ENCODE measurements at regions not wholly inside any gene's neighbourhood (a gene's known extent, or its start where the extent isn't known, plus 50 kb on each side); places are given as distances from the start of the nearest gene placed in this dataset.

DNA sequence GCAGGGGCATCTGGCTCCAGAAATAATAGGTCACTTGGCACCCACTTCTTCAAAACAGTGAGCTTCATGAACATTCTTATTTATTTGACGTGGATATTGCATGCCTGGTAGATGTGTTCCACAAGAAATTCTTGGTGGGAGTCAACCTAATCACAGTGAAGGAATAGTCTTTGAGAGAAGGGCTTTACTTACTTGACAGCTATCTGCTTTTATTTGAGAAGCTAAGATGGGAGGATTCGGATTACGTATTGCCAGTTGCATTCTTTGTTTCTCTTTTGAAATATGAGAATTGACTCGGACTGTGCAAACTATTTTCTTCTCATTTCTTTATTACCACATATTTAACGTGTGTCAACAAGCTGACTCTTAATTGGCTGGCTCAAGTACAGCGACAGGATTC, 117.2 kb downstream of the FASLG start:
- Histone ChIP-seq H3K27ac (replicated peaks; ENCODE audit: low read length) (no peak overlapping the region), H2BK12ac (ENCODE audit: low read length) (no peak overlapping the region), H3K4ac (ENCODE audit: low read length) (no peak overlapping the region), H2AFZ (ENCODE audit: low read length) (no peak overlapping the region), H3K9me3 (replicated peaks in 1 of 2; ENCODE audit: control insufficient read depth in 2 of 2, insufficient read depth in 1 of 2, low read depth in 1 of 2, low read length in 2 of 2) (no peaks in the 10 kb centered on the region), H3K79me1 (ENCODE audit: low read depth, low read length) (no peaks in the 10 kb centered on the region), H3K14ac (ENCODE audit: low read length) (no peak overlapping the region), H2AK5ac (ENCODE audit: low read depth, low read length) (no peak overlapping the region), H4K8ac (ENCODE audit: low read depth, low read length) (no peak overlapping the region), H3K27me3 (ENCODE audit: control insufficient read depth in 3 of 3, insufficient read depth in 3 of 3, low read depth in 1 of 3, low read length in 3 of 3) (no peaks in the 10 kb centered on the region), H3K4me2 (ENCODE audit: insufficient read depth, low read length, poor library complexity, severe bottlenecking) (no peak overlapping the region), H4K91ac (ENCODE audit: low read depth, low read length, poor library complexity) (no peak overlapping the region), H3K18ac (ENCODE audit: low read length) (no peak overlapping the region), H3K9ac (ENCODE audit: low read depth, low read length, poor library complexity) (no peak overlapping the region), H3K4me1 (ENCODE audit: control insufficient read depth in 2 of 2, insufficient read depth in 1 of 2, low read depth in 1 of 2, low read length in 2 of 2) (peaks cover 0 to 3% of the 10 kb centered on the region in 2 donors), H2BK15ac (ENCODE audit: low read length) (no peak overlapping the region), H2BK5ac (ENCODE audit: low read length) (no peak overlapping the region), H3K23ac (ENCODE audit: low read depth, low read length, poor library complexity) (no peak overlapping the region), H3K4me3 (ENCODE audit: low read length in 2 of 2) (no peak overlapping the region), H2BK120ac (ENCODE audit: low read depth, low read length) (no peak overlapping the region), H3K36me3 (replicated peaks in 1 of 2; ENCODE audit: control insufficient read depth in 2 of 2, insufficient read depth in 2 of 2, low read length in 2 of 2) (no peaks in the 10 kb centered on the region)
- DNase-seq (ENCODE audit: low spot score): no peak
- no CpG with 5 or more reads among the region's 6 CpGs for WGBS, 2 donors (ENCODE audit: extremely low coverage in 2 of 2, insufficient read length in 2 of 2, insufficient replicate concordance in 1 of 2)

DNA sequence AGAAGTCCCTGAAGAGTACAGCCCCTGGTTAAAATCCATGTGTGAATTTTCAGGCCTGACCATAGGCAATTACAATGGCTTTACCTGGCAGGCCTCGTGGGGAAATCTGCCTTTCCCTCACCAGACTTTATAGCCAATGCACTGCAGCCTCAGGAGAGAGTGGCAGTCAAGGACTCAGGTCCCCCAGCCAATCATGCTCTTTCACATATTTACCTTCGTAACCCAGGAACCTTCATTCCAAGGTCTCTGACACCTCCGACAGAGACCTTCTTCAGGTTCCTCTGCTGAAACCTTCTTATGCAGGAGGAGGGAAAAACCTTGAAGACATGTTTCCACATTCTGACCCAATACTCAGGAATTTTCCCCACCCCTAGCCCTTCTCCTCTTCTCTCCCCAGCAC, 118.9 kb downstream of the FASLG start:
- H2BK5ac ChIP-seq (ENCODE audit: low read length): no peak overlapping the region
- H2BK12ac ChIP-seq (ENCODE audit: low read length): no peak overlapping the region
- H2AFZ ChIP-seq (ENCODE audit: low read length): no peak overlapping the region
- H3K9ac ChIP-seq (ENCODE audit: low read depth, low read length, poor library complexity): no peak overlapping the region
- H4K8ac ChIP-seq (ENCODE audit: low read depth, low read length): no peak overlapping the region
- no peaks in the 10 kb centered on the region for H3K9me3 ChIP-seq (replicated peaks in 1 of 2; ENCODE audit: control insufficient read depth in 2 of 2, insufficient read depth in 1 of 2, low read depth in 1 of 2, low read length in 2 of 2)
- no peak overlapping the region for H3K18ac ChIP-seq (ENCODE audit: low read length)
- WGBS, 2 donors (ENCODE audit: extremely low coverage in 2 of 2, insufficient read length in 2 of 2, insufficient replicate concordance in 1 of 2): no CpG with 5 or more reads among the region's 3 CpGs
- no peak overlapping the region for H3K23ac ChIP-seq (ENCODE audit: low read depth, low read length, poor library complexity)
- H3K36me3 ChIP-seq (replicated peaks in 1 of 2; ENCODE audit: control insufficient read depth in 2 of 2, insufficient read depth in 2 of 2, low read length in 2 of 2): no peaks in the 10 kb centered on the region
- no peak overlapping the region for H3K27ac ChIP-seq (replicated peaks; ENCODE audit: low read length)
- DNase-seq (ENCODE audit: low spot score): no peak
- no peak overlapping the region for H3K4ac ChIP-seq (ENCODE audit: low read length)
- no peak overlapping the region for H2AK5ac ChIP-seq (ENCODE audit: low read depth, low read length)
- no peak overlapping the region for H2BK120ac ChIP-seq (ENCODE audit: low read depth, low read length)
- no peak overlapping the region for H3K4me2 ChIP-seq (ENCODE audit: insufficient read depth, low read length, poor library complexity, severe bottlenecking)
- no peak overlapping the region for H3K14ac ChIP-seq (ENCODE audit: low read length)
- H3K27me3 ChIP-seq (ENCODE audit: control insufficient read depth in 3 of 3, insufficient read depth in 3 of 3, low read depth in 1 of 3, low read length in 3 of 3): no peaks in the 10 kb centered on the region
- no peak overlapping the region for H2BK15ac ChIP-seq (ENCODE audit: low read length)
- H3K79me1 ChIP-seq (ENCODE audit: low read depth, low read length): no peaks in the 10 kb centered on the region
- no peak overlapping the region for H3K4me3 ChIP-seq (ENCODE audit: low read length in 2 of 2)
- no peak overlapping the region for H4K91ac ChIP-seq (ENCODE audit: low read depth, low read length, poor library complexity)
- peaks cover 0 to 3% of the 10 kb centered on the region in 2 donors for H3K4me1 ChIP-seq (ENCODE audit: control insufficient read depth in 2 of 2, insufficient read depth in 1 of 2, low read depth in 1 of 2, low read length in 2 of 2)

- Histone ChIP-seq H3K4me1 (ENCODE audit: control insufficient read depth in 2 of 2, insufficient read depth in 1 of 2, low read depth in 1 of 2, low read length in 2 of 2) (peaks cover 0 to 3% of the 10 kb centered on the region in 2 donors), H3K36me3 (replicated peaks in 1 of 2; ENCODE audit: control insufficient read depth in 2 of 2, insufficient read depth in 2 of 2, low read length in 2 of 2) (no peaks in the 10 kb centered on the region), H3K9me3 (replicated peaks in 1 of 2; ENCODE audit: control insufficient read depth in 2 of 2, insufficient read depth in 1 of 2, low read depth in 1 of 2, low read length in 2 of 2) (no peaks in the 10 kb centered on the region), H3K4me3 (ENCODE audit: low read length in 2 of 2) (no peak overlapping the region), H4K8ac (ENCODE audit: low read depth, low read length) (no peak overlapping the region), H3K18ac (ENCODE audit: low read length) (no peak overlapping the region), H3K14ac (ENCODE audit: low read length) (no peak overlapping the region), H3K27ac (replicated peaks; ENCODE audit: low read length) (no peak overlapping the region), H3K79me1 (ENCODE audit: low read depth, low read length) (no peaks in the 10 kb centered on the region), H3K23ac (ENCODE audit: low read depth, low read length, poor library complexity) (no peak overlapping the region), H2AFZ (ENCODE audit: low read length) (no peak overlapping the region), H2BK120ac (ENCODE audit: low read depth, low read length) (no peak overlapping the region), H2BK5ac (ENCODE audit: low read length) (no peak overlapping the region), H3K4me2 (ENCODE audit: insufficient read depth, low read length, poor library complexity, severe bottlenecking) (no peak overlapping the region), H2BK12ac (ENCODE audit: low read length) (no peak overlapping the region), H3K4ac (ENCODE audit: low read length) (no peak overlapping the region), H2AK5ac (ENCODE audit: low read depth, low read length) (no peak overlapping the region), H3K9ac (ENCODE audit: low read depth, low read length, poor library complexity) (no peak overlapping the region), H4K91ac (ENCODE audit: low read depth, low read length, poor library complexity) (no peak overlapping the region), H3K27me3 (ENCODE audit: control insufficient read depth in 3 of 3, insufficient read depth in 3 of 3, low read depth in 1 of 3, low read length in 3 of 3) (no peaks in the 10 kb centered on the region), H2BK15ac (ENCODE audit: low read length) (no peak overlapping the region)
- whole genome bisulfite sequencing, 2 donors (ENCODE audit: extremely low coverage in 2 of 2, insufficient read length in 2 of 2, insufficient replicate concordance in 1 of 2): no CpG with 5 or more reads among the region's 7 CpGs
- no peak for DNase-seq (ENCODE audit: low spot score)
Measured at GRCh38 chr1:172778456-172779455, 119.9 kb downstream of the FASLG start.

- Histone ChIP-seq H3K23ac (ENCODE audit: low read depth, low read length, poor library complexity) (no peak overlapping the region), H3K4me3 (ENCODE audit: low read length in 2 of 2) (no peak overlapping the region), H2BK15ac (ENCODE audit: low read length) (no peak overlapping the region), H3K9me3 (replicated peaks in 1 of 2; ENCODE audit: control insufficient read depth in 2 of 2, insufficient read depth in 1 of 2, low read depth in 1 of 2, low read length in 2 of 2) (no peaks in the 10 kb centered on the region), H3K4me2 (ENCODE audit: insufficient read depth, low read length, poor library complexity, severe bottlenecking) (no peak overlapping the region), H4K8ac (ENCODE audit: low read depth, low read length) (no peak overlapping the region), H3K4ac (ENCODE audit: low read length) (no peak overlapping the region), H3K36me3 (replicated peaks in 1 of 2; ENCODE audit: control insufficient read depth in 2 of 2, insufficient read depth in 2 of 2, low read length in 2 of 2) (no peaks in the 10 kb centered on the region), H2AK5ac (ENCODE audit: low read depth, low read length) (no peak overlapping the region), H3K27me3 (ENCODE audit: control insufficient read depth in 3 of 3, insufficient read depth in 3 of 3, low read depth in 1 of 3, low read length in 3 of 3) (no peaks in the 10 kb centered on the region), H2BK120ac (ENCODE audit: low read depth, low read length) (no peak overlapping the region), H3K4me1 (ENCODE audit: control insufficient read depth in 2 of 2, insufficient read depth in 1 of 2, low read depth in 1 of 2, low read length in 2 of 2) (peaks cover 0 to 3% of the 10 kb centered on the region in 2 donors), H3K9ac (ENCODE audit: low read depth, low read length, poor library complexity) (no peak overlapping the region), H2BK12ac (ENCODE audit: low read length) (no peak overlapping the region), H3K79me1 (ENCODE audit: low read depth, low read length) (no peaks in the 10 kb centered on the region), H3K14ac (ENCODE audit: low read length) (no peak overlapping the region), H3K27ac (replicated peaks; ENCODE audit: low read length) (no peak overlapping the region), H3K18ac (ENCODE audit: low read length) (no peak overlapping the region), H4K91ac (ENCODE audit: low read depth, low read length, poor library complexity) (no peak overlapping the region), H2AFZ (ENCODE audit: low read length) (no peak overlapping the region), H2BK5ac (ENCODE audit: low read length) (no peak overlapping the region)
- no CpG with 5 or more reads among the region's 3 CpGs for WGBS, 2 donors (ENCODE audit: extremely low coverage in 2 of 2, insufficient read length in 2 of 2, insufficient replicate concordance in 1 of 2)
- no peak for DNase-seq (ENCODE audit: low spot score)
Measured at GRCh38 chr1:172779491-172779890, 120.6 kb downstream of the FASLG start.
